Aorta (tissue), 5 donors: ENCODE measurements at regions not wholly inside any gene's neighbourhood (a gene's known extent, or its start where the extent isn't known, plus 50 kb on each side); places are given as distances from the start of the nearest gene placed in this dataset.
A peak's percentile ranks its signal among the peaks of the same experiment; 100 is the strongest.

Experiments
- ATAC-seq: fragments of 200-7000 bp; cut with Tn5 transposase; one replicate; pipeline ENCODE4 v1.9.1; 2022; ENCODE audit warnings: moderate library complexity; ENCODE audit not compliant: low FRiP score
- DNase-seq, 2 donors: peaks; one replicate each; pipeline ENCODE4 v3.0.0-alpha.2; 2020
- H3K27ac ChIP-seq, 2 donors: one replicate each; pipeline ENCODE4 v1.5.1; 2013; ENCODE audit warnings: low read length in 2 of 2, mild to moderate bottlenecking in 2 of 2, moderate library complexity in 2 of 2, control low read depth in 1 of 2, inconsistent platforms in 1 of 2, low read depth in 1 of 2
- H3K27me3 ChIP-seq, 2 donors: one replicate each; pipeline ENCODE4 v1.6.1; 2013; ENCODE audit warnings: control low read depth in 1 of 2, low read length in 1 of 2, mild to moderate bottlenecking in 1 of 2, moderate library complexity in 1 of 2; ENCODE audit not compliant: insufficient read depth in 2 of 2, control insufficient read depth in 1 of 2
- H3K36me3 ChIP-seq, 2 donors: one replicate each; pipeline ENCODE4 v1.6.1; 2013; ENCODE audit warnings: control low read depth in 1 of 2, low read length in 1 of 2, mild to moderate bottlenecking in 1 of 2; ENCODE audit not compliant: insufficient read depth in 2 of 2, control insufficient read depth in 1 of 2
- H3K4me1 ChIP-seq, 2 donors: one replicate each; pipeline ENCODE4 v1.6.1; 2013; ENCODE audit warnings: low read length in 2 of 2, control low read depth in 1 of 2, mild to moderate bottlenecking in 1 of 2, moderate library complexity in 1 of 2; ENCODE audit not compliant: insufficient read depth in 2 of 2, control insufficient read depth in 1 of 2
- H3K4me3 ChIP-seq, 2 donors: one replicate each; pipeline ENCODE4 v1.5.1; 2013; ENCODE audit warnings: low read length in 2 of 2, control low read depth in 1 of 2, mild to moderate bottlenecking in 1 of 2
- H3K9me3 ChIP-seq: one replicate; pipeline ENCODE4 v1.6.1; 2013; ENCODE audit warnings: mild to moderate bottlenecking, low read length; ENCODE audit not compliant: control insufficient read depth
- WGBS, 2 donors: extraction: QIAGEN DNeasy Blood & Tissue Kit; methylation state at CpG; one replicate each; pipeline ENCODE4 v1.1.7; 2013; 5-methylcytosine and 5-hydroxymethylcytosine counted together
- intact Hi-C, 2 donors: fragments of 100-400 bp; cut with DNase I; formaldehyde crosslinking; loops; one replicate each; pipeline versions ENCODE4 v1.14.2 to v1.15.0; 2022
- donor health status: healthy with polysubstance abuse.
- donor health status: Bipolar disorder and iron deficiency.
- donor health status: DM: no; HTN: no; CAD: no.
- donor health status: DM: no; HTN: no; CAD: no.
- donor health status: DM: yes; HTN: yes; CAD: no.

- DNase-seq, result no peak
- Histone ChIP-seq H3K4me1 (no peaks in the 10 kb centered on the region), H3K27me3 (no peaks in the 10 kb centered on the region), H3K9me3 (peaks cover 1% of the 10 kb centered on the region), H3K27ac (no peak overlapping the region), H3K36me3 (no peaks in the 10 kb centered on the region), H3K4me3 (no peak overlapping the region)
- ATAC-seq, result no peak
- intact Hi-C loops, result no loop called here
Observed at GRCh38 chr3:167188592-167188991, 191.5 kb downstream of the ZBBX start.

- intact Hi-C loops, result no loop called here
- Histone ChIP-seq H3K9me3 (no peaks in the 10 kb centered on the region), H3K27ac (no peak overlapping the region), H3K4me3 (no peak overlapping the region), H3K4me1 (no peaks in the 10 kb centered on the region), H3K36me3 (no peaks in the 10 kb centered on the region), H3K27me3 (no peaks in the 10 kb centered on the region)
- ATAC-seq (no peak), DNase-seq (no peak)
- 65 to 68% methylated on average over 2 of the region's 2 CpGs for WGBS, 2 donors
Observed at GRCh38 chr3:167187221-167187620, 192.9 kb downstream of the ZBBX start.

- Histone ChIP-seq H3K9me3 (no peaks in the 10 kb centered on the region), H3K27me3 (no peaks in the 10 kb centered on the region), H3K4me1 (no peaks in the 10 kb centered on the region), H3K36me3 (no peaks in the 10 kb centered on the region), H3K4me3 (no peak overlapping the region), H3K27ac (no peak overlapping the region)
- intact Hi-C loops, result no loop called here
- DNase-seq, result no peak
- 69 to 72% methylated on average over 3 of the region's 3 CpGs for WGBS, 2 donors
- ATAC-seq, result no peak
Observed at GRCh38 chr3:167184511-167184910, 195.6 kb downstream of the ZBBX start.

GRCh38 chr3:167172377-167172776 lies 207.7 kb downstream of the ZBBX start:
- intact Hi-C loops, result no loop called here

GRCh38 chr3:167167491-167167890 lies 212.6 kb downstream of the ZBBX start:
- H3K4me3 ChIP-seq, result no peak overlapping the region
- DNase-seq, result no peak
- intact Hi-C loops, result no loop called here

More at GRCh38 chr3:167172377-167172776, 207.7 kb downstream of the ZBBX start:
- Histone ChIP-seq H3K9me3 (no peaks in the 10 kb centered on the region), H3K4me1 (no peaks in the 10 kb centered on the region), H3K27ac (no peak overlapping the region), H3K4me3 (no peak overlapping the region), H3K36me3 (no peaks in the 10 kb centered on the region), H3K27me3 (no peaks in the 10 kb centered on the region)
- WGBS, 2 donors, result 92 to 93% methylated on average over 1 of the region's 1 CpG
- no peak for DNase-seq
- no peak for ATAC-seq

GRCh38 chr3:167166594-167167253 lies 213.4 kb downstream of the ZBBX start:
- H3K36me3 ChIP-seq, result no peaks in the 10 kb centered on the region
- no peaks in the 10 kb centered on the region for H3K4me1 ChIP-seq
- H3K27me3 ChIP-seq, result no peaks in the 10 kb centered on the region
- H3K9me3 ChIP-seq, result no peaks in the 10 kb centered on the region
- H3K27ac ChIP-seq, result no peak overlapping the region
- 22 to 23% methylated on average over 4 of the region's 4 CpGs for WGBS, 2 donors
- peak in 1 of 2 donors; percentile 41 for DNase-seq
- peak; percentile 79 for ATAC-seq
- intact Hi-C loops, result no loop called here
- no peak overlapping the region for H3K4me3 ChIP-seq

More at GRCh38 chr3:167167491-167167890, 212.6 kb downstream of the ZBBX start:
- Histone ChIP-seq H3K27me3 (no peaks in the 10 kb centered on the region), H3K36me3 (no peaks in the 10 kb centered on the region), H3K4me1 (no peaks in the 10 kb centered on the region), H3K9me3 (no peaks in the 10 kb centered on the region), H3K27ac (no peak overlapping the region)
- no peak for ATAC-seq
- 59 to 60% methylated on average over 3 of the region's 3 CpGs for WGBS, 2 donors

- H3K27me3 ChIP-seq, result no peaks in the 10 kb centered on the region
- ATAC-seq (no peak), DNase-seq (no peak)
- H3K27ac ChIP-seq, result no peak overlapping the region
- no peaks in the 10 kb centered on the region for H3K4me1 ChIP-seq
- H3K36me3 ChIP-seq, result no peaks in the 10 kb centered on the region
- no peak overlapping the region for H3K4me3 ChIP-seq
- intact Hi-C loops, result no loop called here
- no peaks in the 10 kb centered on the region for H3K9me3 ChIP-seq
Observed at GRCh38 chr3:167166012-167166411, 214.1 kb downstream of the ZBBX start.

- intact Hi-C loops, result no loop called here
- H3K27ac ChIP-seq, result no peak overlapping the region
- no peaks in the 10 kb centered on the region for H3K9me3 ChIP-seq
- no peaks in the 10 kb centered on the region for H3K36me3 ChIP-seq
- ATAC-seq (no peak), DNase-seq (no peak)
- H3K4me1 ChIP-seq, result no peaks in the 10 kb centered on the region
- H3K27me3 ChIP-seq, result no peaks in the 10 kb centered on the region
- H3K4me3 ChIP-seq, result no peak overlapping the region
- 80 to 87% methylated on average over 3 of the region's 3 CpGs for WGBS, 2 donors
Observed at GRCh38 chr3:167163580-167163979, 216.5 kb downstream of the ZBBX start.

GRCh38 chr3:167162083-167162482 lies 218.0 kb downstream of the ZBBX start:
- intact Hi-C loops, result no loop called here
- H3K27ac ChIP-seq, result no peak overlapping the region
- H3K27me3 ChIP-seq, result no peaks in the 10 kb centered on the region
- no peak overlapping the region for H3K4me3 ChIP-seq
- no peaks in the 10 kb centered on the region for H3K9me3 ChIP-seq
- WGBS, 2 donors, result 91 to 100% methylated on average over 1 of the region's 1 CpG
- H3K36me3 ChIP-seq, result no peaks in the 10 kb centered on the region
- DNase-seq, result no peak
- no peaks in the 10 kb centered on the region for H3K4me1 ChIP-seq
- ATAC-seq, result no peak
